Neural cell (in vitro differentiated cells): ENCODE measurements at regions not wholly inside any gene's neighbourhood (a gene's known extent, or its start where the extent isn't known, plus 50 kb on each side); places are given as distances from the start of the nearest gene placed in this dataset.

Experiments used
- H2AFZ ChIP-seq: fragments of 200-600, 300-800 bp; sonication (generic), shearing (Covaris generic); 2 replicates; pipeline ENCODE4 v1.6.0; 2014; ENCODE audit warnings: low read depth, mild to moderate bottlenecking, antibody characterized with exemption, low read length, moderate library complexity
- H3F3A ChIP-seq: fragments of 200-600 bp; shearing (Covaris generic); 2 replicates; pipeline ENCODE4 v1.6.1; 2016; ENCODE audit warnings: mild to moderate bottlenecking, moderate library complexity, mixed read lengths, antibody characterized with exemption, low read length; ENCODE audit not compliant: insufficient read depth, poor library complexity, severe bottlenecking
- H3K27ac ChIP-seq: fragments of 200-600, 300-800 bp; sonication (generic), shearing (Covaris generic); 2 replicates; pipeline ENCODE4 v1.5.1; 2014; ENCODE audit warnings: mild to moderate bottlenecking, low read length, moderate library complexity
- H3K27me3 ChIP-seq: fragments of 300-800, 200-600 bp; sonication (generic), shearing (Covaris generic); 2 replicates; pipeline ENCODE4 v1.6.0; 2014; ENCODE audit warnings: mild to moderate bottlenecking, low read depth, low read length, moderate library complexity; ENCODE audit not compliant: insufficient read depth
- H3K36me3 ChIP-seq: fragments of 300-800, 200-600 bp; sonication (generic), shearing (Covaris generic); 2 replicates; pipeline ENCODE4 v1.5.1; 2014; ENCODE audit warnings: mild to moderate bottlenecking, antibody characterized with exemption, low read length, moderate library complexity; ENCODE audit not compliant: insufficient read depth
- H3K4me2 ChIP-seq: fragments of 300-800, 200-600 bp; sonication (generic), shearing (Covaris generic); 2 replicates; pipeline ENCODE4 v1.6.0; 2014; ENCODE audit warnings: mild to moderate bottlenecking, low read length
- H3K4me3 ChIP-seq: fragments of 300-800, 200-600 bp; sonication (generic), shearing (Covaris generic); 2 replicates; pipeline ENCODE4 v1.5.1; 2014; ENCODE audit warnings: mild to moderate bottlenecking, low read length, moderate library complexity
- H3K79me2 ChIP-seq: fragments of 200-600 bp; shearing (Covaris generic); replicated peaks from 2 replicates; pipeline ENCODE4 v1.6.0; 2014; ENCODE audit warnings: mild to moderate bottlenecking, low read length, moderate library complexity; ENCODE audit not compliant: insufficient read depth
- H3K9ac ChIP-seq: fragments of 300-800, 200-600 bp; sonication (generic), shearing (Covaris generic); 2 replicates; pipeline ENCODE4 v1.6.1; 2016; ENCODE audit warnings: mild to moderate bottlenecking, low read length, mixed read lengths
- H3K9me2 ChIP-seq: fragments of 200-600 bp; shearing (Covaris generic); 2 replicates; pipeline ENCODE4 v1.6.1; 2016; ENCODE audit warnings: mild to moderate bottlenecking, low read length, mixed read lengths; ENCODE audit not compliant: insufficient read depth
- H3K9me3 ChIP-seq: fragments of 200-600, 300-800 bp; sonication (generic), shearing (Covaris generic); 2 replicates; pipeline ENCODE4 v1.6.1; 2016; ENCODE audit warnings: mild to moderate bottlenecking, mixed run types, low read length, moderate library complexity, mixed read lengths
- H4K20me1 ChIP-seq: fragments of 200-600 bp; shearing (Covaris generic); 2 replicates; pipeline ENCODE4 v1.6.1; 2016; ENCODE audit warnings: mild to moderate bottlenecking, mixed run types; ENCODE audit not compliant: insufficient read depth
- EP300 ChIP-seq: fragments of 450-650 bp; conservative IDR thresholded peaks from 2 replicates; pipeline ENCODE4 v1.6.1; 2014; ENCODE audit warnings: antibody characterized with exemption, mild to moderate bottlenecking, moderate library complexity; ENCODE audit not compliant: poor library complexity, severe bottlenecking
- EZH2 ChIP-seq: fragments of 200-600, 300-800 bp; shearing (Covaris generic), sonication (generic); IDR thresholded peaks from 2 replicates; pipeline ENCODE4 v1.6.1; 2014; ENCODE audit warnings: antibody characterized with exemption, low read length, borderline replicate concordance, mild to moderate bottlenecking; ENCODE audit not compliant: insufficient read depth, poor library complexity, severe bottlenecking
- MXI1 ChIP-seq: fragments of 450-650 bp; conservative IDR thresholded peaks from 2 replicates; pipeline ENCODE4 v1.6.1; 2014; ENCODE audit warnings: antibody characterized with exemption, mild to moderate bottlenecking; ENCODE audit not compliant: poor library complexity, severe bottlenecking
- POLR2AphosphoS5 ChIP-seq: IDR thresholded peaks from 2 replicates; pipeline ENCODE4 v1.6.1; 2012
- RAD21 ChIP-seq: fragments of 450-650 bp; conservative IDR thresholded peaks from 2 replicates; pipeline ENCODE4 v1.6.1; 2014; ENCODE audit warnings: antibody characterized with exemption, mild to moderate bottlenecking, moderate library complexity
- SMC3 ChIP-seq: fragments of 450-650 bp; conservative IDR thresholded peaks from 2 replicates; pipeline ENCODE4 v1.6.1; 2014; ENCODE audit warnings: antibody characterized with exemption, mild to moderate bottlenecking, moderate library complexity; ENCODE audit not compliant: poor library complexity
- TAF1 ChIP-seq: IDR thresholded peaks from 2 replicates; pipeline ENCODE4 v1.6.1; 2012; ENCODE audit warnings: low read depth
- TF ChIP-seq, protein P1 (sequence below): IDR thresholded peaks from 2 replicates; pipeline ENCODE4 v1.6.1; 2012; ENCODE audit warnings: borderline replicate concordance
- TF ChIP-seq, protein P2 (sequence below): fragments of 450-650 bp; IDR thresholded peaks from 2 replicates; pipeline ENCODE4 v1.5.1; 2014; ENCODE audit warnings: antibody characterized with exemption, mild to moderate bottlenecking, moderate library complexity; ENCODE audit not compliant: poor library complexity, severe bottlenecking

DNA sequence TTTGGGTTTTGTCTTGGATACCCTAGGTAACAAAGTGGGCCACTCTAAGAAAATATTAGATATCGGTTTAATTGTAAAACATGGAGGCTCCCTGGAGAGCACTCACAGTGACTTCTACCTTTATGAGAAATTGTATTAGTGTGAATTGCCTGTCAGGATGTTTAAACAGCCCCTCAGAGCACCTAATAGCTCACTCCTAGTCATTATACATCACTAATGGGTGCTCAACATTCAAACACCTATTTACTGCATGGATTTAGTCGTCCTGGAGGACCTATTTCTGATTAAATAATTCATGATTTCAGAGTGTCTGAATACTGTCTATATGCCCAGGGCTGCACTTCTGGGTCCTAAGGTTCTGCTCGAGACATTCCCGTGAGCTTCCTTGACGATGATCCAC, 430.2 kb upstream of the EEF2KMT start:
- Histone ChIP-seq H4K20me1 (no peaks in the 10 kb centered on the region), H3K9ac (no peak overlapping the region), H3F3A (no peaks in the 10 kb centered on the region), H3K36me3 (no peaks in the 10 kb centered on the region), H3K4me2 (no peak overlapping the region), H3K79me2 (no peaks in the 10 kb centered on the region), H2AFZ (no peak overlapping the region), H3K27ac (peak overlapping the region; percentile 39), H3K27me3 (no peaks in the 10 kb centered on the region), H3K9me2 (no peaks in the 10 kb centered on the region), H3K4me3 (peak overlapping the region; percentile 13), H3K9me3 (no peaks in the 10 kb centered on the region)
- TF ChIP-seq, protein P1, sequence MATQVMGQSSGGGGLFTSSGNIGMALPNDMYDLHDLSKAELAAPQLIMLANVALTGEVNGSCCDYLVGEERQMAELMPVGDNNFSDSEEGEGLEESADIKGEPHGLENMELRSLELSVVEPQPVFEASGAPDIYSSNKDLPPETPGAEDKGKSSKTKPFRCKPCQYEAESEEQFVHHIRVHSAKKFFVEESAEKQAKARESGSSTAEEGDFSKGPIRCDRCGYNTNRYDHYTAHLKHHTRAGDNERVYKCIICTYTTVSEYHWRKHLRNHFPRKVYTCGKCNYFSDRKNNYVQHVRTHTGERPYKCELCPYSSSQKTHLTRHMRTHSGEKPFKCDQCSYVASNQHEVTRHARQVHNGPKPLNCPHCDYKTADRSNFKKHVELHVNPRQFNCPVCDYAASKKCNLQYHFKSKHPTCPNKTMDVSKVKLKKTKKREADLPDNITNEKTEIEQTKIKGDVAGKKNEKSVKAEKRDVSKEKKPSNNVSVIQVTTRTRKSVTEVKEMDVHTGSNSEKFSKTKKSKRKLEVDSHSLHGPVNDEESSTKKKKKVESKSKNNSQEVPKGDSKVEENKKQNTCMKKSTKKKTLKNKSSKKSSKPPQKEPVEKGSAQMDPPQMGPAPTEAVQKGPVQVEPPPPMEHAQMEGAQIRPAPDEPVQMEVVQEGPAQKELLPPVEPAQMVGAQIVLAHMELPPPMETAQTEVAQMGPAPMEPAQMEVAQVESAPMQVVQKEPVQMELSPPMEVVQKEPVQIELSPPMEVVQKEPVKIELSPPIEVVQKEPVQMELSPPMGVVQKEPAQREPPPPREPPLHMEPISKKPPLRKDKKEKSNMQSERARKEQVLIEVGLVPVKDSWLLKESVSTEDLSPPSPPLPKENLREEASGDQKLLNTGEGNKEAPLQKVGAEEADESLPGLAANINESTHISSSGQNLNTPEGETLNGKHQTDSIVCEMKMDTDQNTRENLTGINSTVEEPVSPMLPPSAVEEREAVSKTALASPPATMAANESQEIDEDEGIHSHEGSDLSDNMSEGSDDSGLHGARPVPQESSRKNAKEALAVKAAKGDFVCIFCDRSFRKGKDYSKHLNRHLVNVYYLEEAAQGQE = no peak
- TF ChIP-seq EP300 (peak; percentile 47), EZH2 (no peak), POLR2AphosphoS5 (peak; percentile 76)

DNA sequence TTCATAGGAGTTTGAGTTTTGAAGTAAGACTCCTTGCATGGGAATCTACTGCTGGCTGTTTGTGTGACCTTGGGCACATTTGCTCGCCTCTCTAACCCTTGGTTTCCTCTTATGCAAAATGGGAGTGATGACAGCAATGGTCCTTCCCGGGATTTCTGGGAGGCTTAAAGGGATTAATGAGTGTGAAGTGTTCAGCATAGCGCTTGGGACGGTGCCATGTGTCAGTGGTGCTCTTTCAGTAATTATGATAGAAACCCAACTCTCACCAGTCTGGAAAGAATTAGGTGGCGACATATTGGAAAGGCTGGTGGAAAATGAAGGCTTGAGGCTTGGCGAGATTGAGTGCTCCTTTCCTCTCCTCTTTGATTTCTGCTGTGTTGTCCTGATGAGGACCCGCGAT, 429.2 kb upstream of the EEF2KMT start:
- H3K4me2 ChIP-seq = no peak overlapping the region
- H3F3A ChIP-seq = no peaks in the 10 kb centered on the region
- H3K27ac ChIP-seq = no peak overlapping the region
- H3K79me2 ChIP-seq = no peaks in the 10 kb centered on the region
- H4K20me1 ChIP-seq = no peaks in the 10 kb centered on the region
- H3K27me3 ChIP-seq = no peaks in the 10 kb centered on the region
- H3K9ac ChIP-seq = no peak overlapping the region
- TF ChIP-seq TAF1 (no peak), POLR2AphosphoS5 (no peak), RAD21 (no peak), MXI1 (no peak), EP300 (no peak), EZH2 (no peak), SMC3 (no peak)
- TF ChIP-seq, protein P1 = no peak
- TF ChIP-seq, protein P2, sequence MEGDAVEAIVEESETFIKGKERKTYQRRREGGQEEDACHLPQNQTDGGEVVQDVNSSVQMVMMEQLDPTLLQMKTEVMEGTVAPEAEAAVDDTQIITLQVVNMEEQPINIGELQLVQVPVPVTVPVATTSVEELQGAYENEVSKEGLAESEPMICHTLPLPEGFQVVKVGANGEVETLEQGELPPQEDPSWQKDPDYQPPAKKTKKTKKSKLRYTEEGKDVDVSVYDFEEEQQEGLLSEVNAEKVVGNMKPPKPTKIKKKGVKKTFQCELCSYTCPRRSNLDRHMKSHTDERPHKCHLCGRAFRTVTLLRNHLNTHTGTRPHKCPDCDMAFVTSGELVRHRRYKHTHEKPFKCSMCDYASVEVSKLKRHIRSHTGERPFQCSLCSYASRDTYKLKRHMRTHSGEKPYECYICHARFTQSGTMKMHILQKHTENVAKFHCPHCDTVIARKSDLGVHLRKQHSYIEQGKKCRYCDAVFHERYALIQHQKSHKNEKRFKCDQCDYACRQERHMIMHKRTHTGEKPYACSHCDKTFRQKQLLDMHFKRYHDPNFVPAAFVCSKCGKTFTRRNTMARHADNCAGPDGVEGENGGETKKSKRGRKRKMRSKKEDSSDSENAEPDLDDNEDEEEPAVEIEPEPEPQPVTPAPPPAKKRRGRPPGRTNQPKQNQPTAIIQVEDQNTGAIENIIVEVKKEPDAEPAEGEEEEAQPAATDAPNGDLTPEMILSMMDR = no peak
- H3K9me3 ChIP-seq = no peaks in the 10 kb centered on the region
- no peaks in the 10 kb centered on the region for H3K36me3 ChIP-seq
- no peaks in the 10 kb centered on the region for H3K9me2 ChIP-seq
- no peak overlapping the region for H2AFZ ChIP-seq
- no peak overlapping the region for H3K4me3 ChIP-seq
